HG02970 (cell line): ENCODE measurements at regions not wholly inside any gene's neighbourhood (a gene's known extent, or its start where the extent isn't known, plus 50 kb on each side); places are given as distances from the start of the nearest gene placed in this dataset.
"Not testable (repeated sequence)": the region's sequence is repeated elsewhere in the genome, so short reads cannot be mapped to it uniquely, and the experiment has no call there.

Source experiments
- ATAC-seq: cut with Tn5 transposase; IDR thresholded peaks from one replicate; pipeline ENCODE4 v1.9.1; 2021; ENCODE audit warnings: mild to moderate bottlenecking, moderate library complexity, moderate number of reproducible peaks; ENCODE audit not compliant: unreplicated experiment, low FRiP score

GRCh38 chr6:121748376-121748775, 312.9 kb downstream of the GJA1 start:
- no peak for ATAC-seq

DNA sequence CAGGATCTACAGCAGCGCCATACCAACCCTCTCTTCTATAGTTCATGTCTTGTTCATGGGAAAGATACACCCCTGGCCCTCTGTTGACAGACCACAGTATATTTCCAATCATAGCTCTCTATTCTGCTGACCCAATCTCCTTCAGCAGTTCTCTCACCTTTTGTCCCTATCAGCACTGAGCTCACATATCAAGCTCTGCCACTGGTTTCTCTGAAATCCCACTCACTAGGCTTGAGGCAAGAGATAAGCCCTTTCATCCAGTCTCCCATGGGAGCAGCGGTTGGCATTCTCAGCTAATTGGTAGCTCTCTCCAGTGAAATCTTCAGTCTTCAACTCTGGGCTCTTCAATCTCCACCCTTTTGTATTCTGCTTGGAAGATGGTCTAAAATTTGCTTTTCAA, 313.4 kb downstream of the GJA1 start:
- ATAC-seq = no peak

DNA sequence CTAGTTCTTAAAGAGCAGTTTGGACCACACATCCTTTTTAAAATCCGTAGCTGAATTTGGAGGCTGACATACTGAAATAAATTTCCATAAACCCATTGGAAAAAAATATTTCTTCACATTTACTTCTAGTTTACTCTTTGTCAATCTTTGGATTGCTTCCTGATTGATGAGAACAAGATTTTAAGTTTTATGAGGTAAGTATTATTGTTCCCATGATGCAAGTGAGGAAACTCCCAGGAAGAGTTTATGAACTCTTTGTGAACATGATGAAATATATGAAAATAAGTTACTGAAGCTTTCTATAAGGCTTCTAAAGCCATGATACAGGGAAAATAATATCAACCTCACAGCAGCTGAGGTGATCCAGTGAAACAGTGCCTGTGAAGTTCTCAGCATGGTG, 320.0 kb downstream of the GJA1 start:
- no peak for ATAC-seq

- ATAC-seq = no peak
These were observed 321.2 kb downstream of the GJA1 start for GRCh38 chr6:121756666-121757065.

- no peak for ATAC-seq
These were observed 323.9 kb downstream of the GJA1 start for GRCh38 chr6:121759370-121759769.

DNA sequence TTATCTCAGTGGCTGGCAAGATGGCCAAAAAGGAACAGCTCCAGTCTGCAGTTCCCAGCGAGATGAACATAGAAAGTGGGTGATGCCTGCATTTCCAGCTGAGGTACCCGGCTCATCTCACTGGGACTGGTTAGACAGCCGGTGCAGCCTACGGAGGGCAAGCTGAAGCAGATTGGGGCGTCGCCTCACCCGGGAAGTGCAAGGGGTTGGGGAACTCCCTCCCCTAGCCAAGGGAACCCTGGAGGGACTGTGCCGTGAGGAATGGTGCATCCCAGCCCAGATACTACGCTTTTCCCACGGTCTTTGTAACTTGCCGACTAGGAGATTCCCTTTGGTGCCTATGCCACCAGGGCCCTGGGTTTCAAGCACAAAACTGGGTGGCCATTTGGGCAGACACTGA, 324.7 kb downstream of the GJA1 start:
- ATAC-seq = no peak

- no peak for ATAC-seq
These were observed 325.3 kb downstream of the GJA1 start for GRCh38 chr6:121760745-121761144.

DNA sequence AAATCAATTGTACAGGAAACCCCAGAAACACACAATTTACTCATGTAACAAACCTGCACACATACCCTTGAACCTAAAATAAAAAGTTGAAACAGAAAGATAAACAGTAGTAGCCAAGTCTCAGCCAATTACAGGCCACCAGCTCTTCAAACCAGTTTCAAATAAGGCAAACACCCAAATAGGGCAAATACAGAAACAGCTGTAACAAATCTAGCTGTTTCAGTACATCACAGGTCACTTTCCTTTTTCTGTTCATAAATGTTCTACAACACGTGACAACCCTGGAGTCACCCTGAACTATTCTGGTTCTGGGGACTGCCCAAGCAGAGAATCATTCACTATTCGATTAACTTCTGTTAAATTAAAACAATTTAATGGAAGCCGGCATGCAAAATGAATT, 329.0 kb downstream of the GJA1 start:
- ATAC-seq = peak; percentile 74

GRCh38 chr6:121765060-121765459, 329.6 kb downstream of the GJA1 start:
- no peak for ATAC-seq

DNA sequence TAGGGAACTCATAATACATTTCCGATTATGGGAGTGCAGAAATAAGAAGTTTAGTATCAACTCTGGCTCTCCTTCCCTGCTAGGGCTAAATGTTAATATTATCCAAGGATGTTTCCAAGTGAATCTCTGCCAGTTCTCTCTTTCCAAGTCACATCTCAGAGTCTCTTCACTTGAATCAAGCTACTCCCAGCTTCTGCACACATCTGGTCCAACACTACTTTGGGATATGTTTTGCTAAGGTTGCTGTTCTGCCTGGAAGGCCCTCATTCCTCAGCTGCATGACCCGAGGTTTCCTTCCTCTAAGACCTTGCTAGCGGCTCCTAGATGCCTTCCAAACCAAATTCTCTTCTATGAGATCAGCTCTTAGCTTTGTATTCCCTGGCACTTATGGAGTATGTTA, 331.8 kb downstream of the GJA1 start:
- no peak for ATAC-seq

DNA sequence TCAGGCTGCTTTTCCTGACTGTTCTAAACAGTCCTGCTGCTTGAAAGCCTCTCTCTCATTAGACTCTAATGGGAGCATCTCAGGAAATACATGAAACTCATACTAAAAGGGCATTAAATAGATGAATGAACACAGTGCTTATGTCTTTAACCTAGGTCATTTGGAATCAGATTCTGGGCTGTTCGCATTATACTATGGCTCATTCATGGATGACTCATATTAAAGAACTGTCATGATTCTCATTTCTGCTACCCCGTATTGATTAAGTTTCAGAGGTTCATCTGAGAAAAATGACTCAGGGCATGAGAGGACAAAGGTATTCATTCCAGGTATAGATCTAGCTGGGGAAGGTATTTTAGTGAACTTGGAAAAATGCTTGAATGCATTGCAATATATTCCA, 335.5 kb downstream of the GJA1 start:
- ATAC-seq = peak; percentile 45

- peak; percentile 95 for ATAC-seq
These were observed 336.7 kb downstream of the GJA1 start for GRCh38 chr6:121771937-121772720.

DNA sequence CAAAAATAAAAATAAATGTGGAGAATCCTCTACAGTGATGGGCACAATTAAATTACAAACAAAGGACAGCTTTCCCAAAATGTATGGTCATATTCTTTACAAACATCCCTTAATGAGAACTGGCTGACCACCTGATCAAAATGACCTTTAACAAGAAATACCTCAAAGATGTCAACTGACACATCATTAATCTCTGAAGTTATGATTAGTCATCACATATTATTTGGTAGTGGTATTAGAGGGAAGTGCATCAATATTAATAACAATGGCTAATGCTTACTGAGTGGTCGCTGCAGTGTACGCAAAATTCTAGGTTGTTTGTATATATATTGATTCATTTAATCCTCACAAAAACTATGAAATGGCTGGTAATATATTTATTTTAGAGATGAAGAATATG, 340.6 kb downstream of the GJA1 start:
- ATAC-seq = no peak

DNA sequence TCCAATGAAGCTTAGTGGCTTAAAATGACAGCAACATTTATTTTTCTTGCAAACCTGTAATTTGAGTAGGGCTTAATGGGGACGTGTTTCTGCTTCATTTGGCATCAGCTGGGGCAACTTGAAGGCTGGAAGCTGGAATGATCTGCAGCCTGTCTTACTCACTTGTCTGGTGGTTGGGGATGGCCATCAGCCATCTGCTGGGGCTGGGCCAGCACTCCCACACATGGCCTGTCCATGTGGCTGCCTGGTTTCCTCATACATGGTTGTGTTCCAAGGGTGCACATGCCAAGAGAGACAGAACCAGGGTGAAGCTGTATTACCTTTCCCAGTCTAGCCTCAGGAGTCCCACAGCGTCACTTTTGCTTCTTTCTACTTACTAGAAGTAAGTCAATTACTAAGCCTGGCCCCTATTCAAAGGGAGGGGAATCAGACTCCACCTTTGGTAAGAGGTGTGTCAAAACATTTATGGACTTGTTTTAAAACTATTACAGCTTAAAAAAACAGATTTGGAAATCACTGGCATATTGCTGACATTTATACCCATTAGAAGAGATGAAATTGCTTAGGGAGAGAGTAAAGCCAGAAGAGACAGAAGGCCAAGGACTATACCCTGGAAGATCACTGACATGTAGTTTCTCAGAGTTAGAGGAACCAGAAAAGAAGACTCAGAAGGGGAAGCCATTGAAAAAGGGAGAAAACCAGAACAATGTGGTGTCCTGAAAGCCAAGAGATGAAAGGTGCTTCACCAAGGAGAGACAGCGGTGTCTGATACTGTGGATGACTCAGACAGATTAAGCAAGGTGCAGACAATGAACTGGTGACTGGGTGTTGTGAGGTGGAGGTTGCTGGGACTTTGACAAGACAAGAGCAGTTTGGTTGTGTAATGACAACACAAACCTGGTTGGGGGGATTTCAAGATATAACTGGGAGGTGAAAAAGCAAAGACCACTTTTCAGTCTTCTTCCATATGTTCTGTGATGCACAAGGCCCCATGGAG, 345.2 kb downstream of the GJA1 start:
- ATAC-seq = no peak

- ATAC-seq = no peak
These were observed 356.2 kb downstream of the GJA1 start for GRCh38 chr6:121791396-121792315.

GRCh38 chr6:121794630-121795029, 359.2 kb downstream of the GJA1 start:
- ATAC-seq = no peak

- not testable (repeated sequence) for ATAC-seq
These were observed 362.2 kb downstream of the GJA1 start for GRCh38 chr6:121797598-121797997.

GRCh38 chr6:121798126-121798525, 362.7 kb downstream of the GJA1 start:
- not testable (repeated sequence) for ATAC-seq

DNA sequence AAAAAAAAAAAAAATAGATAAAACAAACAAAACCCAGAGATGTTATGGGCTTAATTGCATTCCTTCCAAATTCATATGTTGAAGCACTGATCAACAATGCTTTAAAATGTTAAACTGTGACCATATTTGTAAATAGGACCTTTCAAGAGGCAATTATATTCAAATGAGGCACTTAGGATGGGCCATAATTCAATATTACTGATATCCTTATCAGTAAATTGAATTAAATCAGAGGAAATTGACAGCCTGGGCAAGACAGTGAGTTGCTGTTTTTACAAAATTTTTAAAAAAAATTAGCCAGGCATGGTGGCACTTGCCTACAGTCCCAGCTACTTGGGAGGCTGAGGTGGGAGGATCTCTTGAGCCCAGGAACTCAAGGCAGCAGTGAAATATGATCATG, 364.1 kb downstream of the GJA1 start:
- no peak for ATAC-seq

DNA sequence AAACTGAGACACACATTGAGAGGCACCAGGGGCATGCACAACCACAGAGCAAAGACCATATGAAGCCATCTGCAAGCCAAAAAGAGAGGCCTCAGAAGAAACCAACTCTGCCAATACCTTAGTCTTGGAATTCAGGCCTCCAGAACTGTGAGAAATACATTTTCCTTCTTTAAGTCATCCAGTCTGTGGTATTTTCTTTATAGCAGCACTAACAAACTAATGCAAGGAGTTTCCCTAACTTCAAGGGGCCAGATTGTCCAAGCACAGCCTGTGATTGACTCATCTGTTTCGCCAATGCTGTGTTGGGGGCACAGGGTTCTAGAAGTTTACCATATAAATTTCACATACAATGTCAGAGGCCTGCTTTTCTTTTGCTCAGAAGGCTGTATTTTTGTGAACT, 364.6 kb downstream of the GJA1 start:
- no peak for ATAC-seq
